WERI-Rb-1 (cell line): ENCODE measurements at regions not wholly inside any gene's neighbourhood (a gene's known extent, or its start where the extent isn't known, plus 50 kb on each side); places are given as distances from the start of the nearest gene placed in this dataset.
"Not testable (repeated sequence)": the region's sequence is repeated elsewhere in the genome, so short reads cannot be mapped to it uniquely, and the experiment has no call there.

ENCODE experiments used
- DNase-seq: peaks from one replicate; pipeline ENCODE4 v3.0.0-alpha.2; 2020
- H3K27ac ChIP-seq: fragments of 250-450 bp; sonication (Bioruptor Pico); 2 replicates; pipeline ENCODE4 v1.5.1; 2020; ENCODE audit warnings: mild to moderate bottlenecking, moderate library complexity
- H3K27me3 ChIP-seq: fragments of 250-450 bp; sonication (Bioruptor Pico); 2 replicates; pipeline ENCODE4 v1.5.1; 2021; ENCODE audit warnings: mild to moderate bottlenecking, low read depth, moderate library complexity; ENCODE audit not compliant: insufficient read depth, severe bottlenecking
- H3K36me3 ChIP-seq: fragments of 250-450 bp; sonication (Bioruptor Pico); 2 replicates; pipeline ENCODE4 v1.5.1; 2020; ENCODE audit warnings: mild to moderate bottlenecking, moderate library complexity
- H3K4me3 ChIP-seq: 2 replicates; pipeline ENCODE4 v1.5.1; 2011; ENCODE audit warnings: low read depth, mild to moderate bottlenecking, control low read depth, low read length
- H3K9me3 ChIP-seq: fragments of 250-450 bp; sonication (Bioruptor Pico); 2 replicates; pipeline ENCODE4 v1.5.1; 2021; ENCODE audit warnings: mild to moderate bottlenecking, moderate library complexity; ENCODE audit not compliant: severe bottlenecking
- CTCF ChIP-seq: IDR thresholded peaks from 2 replicates; pipeline ENCODE4 v1.5.1; 2011; ENCODE audit warnings: low read depth, mild to moderate bottlenecking, control low read depth, inconsistent platforms, low read length

DNA sequence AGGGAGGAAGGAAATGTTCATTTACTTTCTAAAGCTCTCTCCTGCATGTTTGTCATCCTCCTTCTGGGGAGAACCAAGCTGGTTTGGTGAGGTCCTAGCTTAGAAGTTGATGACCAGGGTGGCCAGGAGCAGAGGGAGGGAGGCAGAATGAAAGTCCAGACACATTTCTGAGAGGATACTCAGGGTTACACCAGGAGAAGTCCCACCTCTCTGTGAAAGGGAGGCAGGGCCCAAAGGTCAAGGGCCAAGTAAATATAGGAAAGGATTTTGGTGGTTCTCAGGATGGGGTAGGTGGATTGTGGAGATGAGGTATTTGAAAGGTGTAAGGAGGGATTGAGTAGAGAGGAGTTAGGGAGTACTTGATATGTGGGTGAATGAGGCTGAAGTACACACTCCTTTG, 58.0 kb upstream of the FBXO11 start:
- no peaks in the 10 kb centered on the region for H3K27me3 ChIP-seq
- no peak overlapping the region for H3K4me3 ChIP-seq
- no peaks in the 10 kb centered on the region for H3K36me3 ChIP-seq
- H3K27ac ChIP-seq = no peak overlapping the region
- DNase-seq = no peak
- no peaks in the 10 kb centered on the region for H3K9me3 ChIP-seq
- no peak for TF ChIP-seq CTCF

DNA sequence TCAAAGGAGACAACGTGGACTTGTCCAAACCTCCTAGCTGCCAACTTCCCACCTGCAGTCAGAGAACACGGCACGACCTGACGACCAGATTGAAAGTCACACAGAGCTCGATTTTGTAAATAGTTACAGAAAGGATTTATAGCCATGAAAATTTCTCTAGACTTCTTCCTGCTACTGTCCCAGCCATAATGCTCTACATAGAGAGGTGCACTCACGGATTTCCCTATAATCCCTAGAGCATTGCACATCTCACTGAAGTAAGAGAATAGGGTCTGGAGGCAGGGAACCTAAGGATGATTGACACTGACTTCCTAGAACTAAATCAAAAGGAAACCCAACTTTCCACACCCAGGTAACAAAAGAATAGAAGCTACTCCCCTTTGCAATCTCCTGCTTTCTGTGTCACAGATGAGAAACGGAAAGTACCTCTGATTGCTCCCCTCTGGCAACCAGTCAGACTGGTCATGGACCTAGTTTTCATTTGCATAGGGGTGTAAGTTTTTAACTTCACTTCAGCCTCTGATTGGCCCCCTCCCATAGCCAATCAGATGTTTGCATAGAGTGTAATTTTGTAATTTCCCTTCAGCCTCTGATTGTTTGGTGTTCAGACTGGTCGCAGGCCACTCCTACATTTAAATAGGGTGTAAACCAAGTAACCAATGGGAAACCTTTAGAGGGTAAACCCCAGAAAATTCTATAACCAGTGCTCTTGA, 58.6 kb upstream of the FBXO11 start:
- DNase-seq = no peak
- no peak for TF ChIP-seq CTCF
- H3K27me3 ChIP-seq = no peaks in the 10 kb centered on the region
- no peaks in the 10 kb centered on the region for H3K9me3 ChIP-seq
- no peak overlapping the region for H3K27ac ChIP-seq
- H3K36me3 ChIP-seq = no peaks in the 10 kb centered on the region
- H3K4me3 ChIP-seq = no peak overlapping the region

- not testable (repeated sequence) for DNase-seq, H3K27me3 ChIP-seq, H3K4me3 ChIP-seq, H3K9me3 ChIP-seq, H3K27ac ChIP-seq, H3K36me3 ChIP-seq
These were observed 70.4 kb upstream of the FBXO11 start for GRCh38 chr2:47976728-47977127.

DNA sequence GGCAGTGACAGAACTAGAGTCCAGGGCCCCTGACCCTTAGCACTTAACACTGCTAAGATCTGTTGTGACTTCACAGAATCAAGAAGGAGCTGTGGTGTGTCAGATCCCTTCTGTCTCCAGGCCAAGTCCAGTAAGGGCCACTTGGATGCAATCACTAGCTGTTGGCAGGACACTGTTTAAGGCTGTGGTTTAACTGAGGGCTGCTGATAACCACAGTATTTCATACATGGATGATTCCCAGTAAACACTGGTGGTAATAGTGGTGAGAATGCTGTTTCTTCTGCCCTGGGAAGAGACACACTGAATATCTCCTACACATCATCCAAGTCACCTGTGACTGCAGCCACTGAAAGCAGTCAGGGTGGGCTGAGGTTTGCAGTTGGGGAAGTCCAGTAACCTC, 77.7 kb upstream of the FBXO11 start:
- Histone ChIP-seq H3K27ac (no peak overlapping the region), H3K9me3 (peaks cover 2% of the 10 kb centered on the region), H3K4me3 (no peak overlapping the region), H3K27me3 (no peaks in the 10 kb centered on the region), H3K36me3 (no peaks in the 10 kb centered on the region)
- DNase-seq = no peak
- TF ChIP-seq CTCF = no peak

DNA sequence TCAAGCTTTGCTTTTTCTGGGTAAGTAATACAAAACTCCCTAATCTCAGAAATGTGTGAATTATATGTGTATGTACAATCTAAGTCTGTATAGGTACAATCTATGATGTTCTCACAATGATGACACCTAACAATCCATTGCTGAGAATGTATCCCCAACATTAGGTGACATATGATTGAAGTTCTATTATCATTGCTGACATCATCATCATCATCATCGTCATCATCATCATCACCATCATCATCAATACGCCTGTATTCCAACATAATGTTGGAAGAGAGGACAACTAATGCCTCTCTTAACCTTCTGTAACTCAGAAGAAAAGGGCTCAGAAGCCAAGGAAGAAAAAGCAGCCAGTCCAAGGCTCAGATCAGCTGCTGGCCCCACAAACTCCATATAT, 84.2 kb upstream of the FBXO11 start:
- Histone ChIP-seq H3K9me3 (no peaks in the 10 kb centered on the region), H3K4me3 (no peak overlapping the region), H3K27me3 (no peaks in the 10 kb centered on the region), H3K36me3 (no peaks in the 10 kb centered on the region), H3K27ac (no peak overlapping the region)
- no peak for DNase-seq
- TF ChIP-seq CTCF = no peak

DNA sequence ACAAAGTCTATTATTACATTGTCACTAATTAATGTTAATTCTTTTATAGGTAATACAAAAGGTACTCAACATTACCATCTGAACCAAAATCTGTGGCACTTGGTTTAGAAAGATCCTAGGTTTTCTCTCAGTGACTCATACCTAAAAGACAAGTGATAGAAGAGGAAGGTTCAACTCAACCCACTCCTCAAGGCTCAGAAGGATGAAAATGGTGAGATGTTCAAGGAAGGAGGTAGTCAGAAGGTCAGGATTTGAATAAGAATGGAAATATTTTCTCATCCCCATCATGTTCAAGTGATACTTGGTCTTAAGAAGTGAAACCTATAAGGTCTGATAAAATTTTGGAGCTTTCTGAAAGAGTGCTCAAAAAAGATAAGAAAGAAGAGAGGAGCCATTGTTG, 86.4 kb upstream of the FBXO11 start:
- Histone ChIP-seq H3K27me3 (no peaks in the 10 kb centered on the region), H3K27ac (no peak overlapping the region), H3K4me3 (no peak overlapping the region), H3K9me3 (no peaks in the 10 kb centered on the region), H3K36me3 (no peaks in the 10 kb centered on the region)
- no peak for DNase-seq
- TF ChIP-seq CTCF = no peak
